GM23338 (cell line): ENCODE measurements at regions not wholly inside any gene's neighbourhood (a gene's known extent, or its start where the extent isn't known, plus 50 kb on each side); places are given as distances from the start of the nearest gene placed in this dataset.

Experiments used
- ATAC-seq: fragments of 200-7000 bp; cut with Tn5 transposase; 3 replicates; pipeline ENCODE4 v1.9.1; 2020
- DNase-seq: peaks from one replicate; pipeline ENCODE4 v3.0.0-alpha.2; 2015; ENCODE audit warnings: low spot score
- H2AFZ ChIP-seq: fragments of 200-600 bp; sonication (generic); 2 replicates; pipeline ENCODE4 v1.8.0; 2016; ENCODE audit warnings: antibody characterized with exemption, mild to moderate bottlenecking, moderate library complexity
- H3F3A ChIP-seq: fragments of 200-600 bp; sonication (generic); replicated peaks from 2 replicates; pipeline ENCODE4 v1.8.0; 2017; ENCODE audit warnings: antibody characterized with exemption, mixed run types, low read depth
- H3K27ac ChIP-seq: fragments of 200-600 bp; sonication (generic); 2 replicates; pipeline ENCODE4 v1.6.1; 2016; ENCODE audit warnings: low read depth
- H3K27me3 ChIP-seq: fragments of 200-600 bp; sonication (generic); 2 replicates; pipeline ENCODE4 v1.8.0; 2016; ENCODE audit warnings: mild to moderate bottlenecking, mixed run types, moderate library complexity; ENCODE audit not compliant: insufficient read depth
- H3K36me3 ChIP-seq: fragments of 200-600 bp; sonication (generic); 2 replicates; pipeline ENCODE4 v1.8.0; 2016; ENCODE audit warnings: mild to moderate bottlenecking; ENCODE audit not compliant: insufficient read depth
- H3K4me1 ChIP-seq: fragments of 200-600 bp; sonication (generic); 2 replicates; pipeline ENCODE4 v1.8.0; 2016; ENCODE audit warnings: mild to moderate bottlenecking, moderate library complexity; ENCODE audit not compliant: insufficient read depth
- H3K4me2 ChIP-seq: fragments of 200-600 bp; sonication (generic); 2 replicates; pipeline ENCODE4 v1.7.1; 2017; ENCODE audit warnings: mixed run types
- H3K4me3 ChIP-seq: fragments of 200-600 bp; sonication (generic); 2 replicates; pipeline ENCODE4 v1.6.1; 2016; ENCODE audit warnings: mixed run types
- H3K79me2 ChIP-seq: fragments of 200-600 bp; sonication (generic); replicated peaks from 2 replicates; pipeline ENCODE4 v1.8.0; 2017; ENCODE audit warnings: mild to moderate bottlenecking; ENCODE audit not compliant: insufficient read depth
- H3K9me2 ChIP-seq: fragments of 200-600 bp; sonication (generic); 2 replicates; pipeline ENCODE4 v1.8.0; 2017; ENCODE audit not compliant: insufficient read depth
- H4K20me1 ChIP-seq: fragments of 200-600 bp; sonication (generic); replicated peaks from 2 replicates; pipeline ENCODE4 v1.8.0; 2017; ENCODE audit warnings: mild to moderate bottlenecking; ENCODE audit not compliant: insufficient read depth
- H3K27ac Mint-ChIP-seq: 2 replicates; pipeline ENCODE4 v1.8.0; 2020; ENCODE audit warnings: inconsistent platforms, mild to moderate bottlenecking, moderate library complexity, mixed read lengths
- H3K27me3 Mint-ChIP-seq: 3 replicates; pipeline ENCODE4 v1.8.0; 2022; ENCODE audit warnings: low read depth, mild to moderate bottlenecking, moderate library complexity, mixed read lengths, inconsistent platforms; ENCODE audit not compliant: insufficient read depth, poor library complexity
- H3K36me3 Mint-ChIP-seq: 3 replicates; pipeline ENCODE4 v1.8.0; 2021; ENCODE audit warnings: low read depth, mild to moderate bottlenecking, inconsistent platforms, moderate library complexity, mixed read lengths
- H3K4me1 Mint-ChIP-seq: 3 replicates; pipeline ENCODE4 v1.8.0; 2020; ENCODE audit warnings: mild to moderate bottlenecking, inconsistent platforms, mixed read lengths
- H3K4me3 Mint-ChIP-seq: 3 replicates; pipeline ENCODE4 v1.8.0; 2021; ENCODE audit warnings: moderate library complexity, mild to moderate bottlenecking, inconsistent platforms, mixed read lengths
- H3K9me3 Mint-ChIP-seq: 3 replicates; pipeline ENCODE4 v1.8.0; 2020; ENCODE audit warnings: moderate library complexity, mild to moderate bottlenecking, inconsistent platforms, mixed read lengths
- CREB1 ChIP-seq: fragments of 250-450 bp; sonication (Bioruptor Pico); IDR thresholded peaks from 2 replicates; pipeline ENCODE4 v1.5.0; 2020; ENCODE audit warnings: low read depth, mild to moderate bottlenecking, moderate library complexity
- CTCF ChIP-seq, 2 experiments: fragments of 200-600 bp in 1 of 2; sonication (generic) in 1 of 2; conservative IDR thresholded peaks; 2 replicates each; pipeline versions ENCODE4 v1.5.1 to v1.6.1; 2016 to 2017; ENCODE audit warnings: antibody characterized with exemption in 2 of 2, low read depth in 2 of 2, mild to moderate bottlenecking in 2 of 2, moderate library complexity in 1 of 2
- ETS1 ChIP-seq: IDR thresholded peaks from 2 replicates; pipeline ENCODE4 v1.6.1; 2016; ENCODE audit warnings: antibody characterized with exemption
- EZH2 ChIP-seq: fragments of 200-600 bp; sonication (generic); IDR thresholded peaks from one replicate; pipeline ENCODE4 v1.8.0; 2017; ENCODE audit warnings: antibody characterized with exemption, mild to moderate bottlenecking, low read depth; ENCODE audit not compliant: unreplicated experiment
- JUNB ChIP-seq: IDR thresholded peaks from one replicate; pipeline ENCODE4 v1.6.1; 2016; ENCODE audit warnings: antibody characterized with exemption; ENCODE audit not compliant: unreplicated experiment
- NANOG ChIP-seq: IDR thresholded peaks from 2 replicates; pipeline ENCODE4 v1.6.1; 2016; ENCODE audit warnings: antibody characterized with exemption, borderline replicate concordance
- POLR2AphosphoS5 ChIP-seq: IDR thresholded peaks from 2 replicates; pipeline ENCODE4 v1.6.1; 2016; ENCODE audit warnings: antibody characterized with exemption, low read depth
- REST ChIP-seq: IDR thresholded peaks from one replicate; pipeline ENCODE4 v1.6.1; 2018; ENCODE audit warnings: antibody characterized with exemption; ENCODE audit not compliant: unreplicated experiment
- STAT1 ChIP-seq: IDR thresholded peaks from one replicate; pipeline ENCODE4 v1.6.1; 2016; ENCODE audit warnings: antibody characterized with exemption; ENCODE audit not compliant: unreplicated experiment
- ZNF114 ChIP-seq: fragments of 250-450 bp; sonication (Bioruptor Pico); IDR thresholded peaks from 2 replicates; pipeline ENCODE4 v1.5.0; 2020; ENCODE audit warnings: mild to moderate bottlenecking, moderate library complexity
- ZNF462 ChIP-seq: fragments of 250-450 bp; sonication (Bioruptor Pico); IDR thresholded peaks from 2 replicates; pipeline ENCODE4 v1.5.0; 2020; ENCODE audit warnings: mild to moderate bottlenecking, moderate library complexity

- no peak; a peak in 1 of 4 replicates for TF ChIP-seq CTCF (conservative IDR thresholded peaks at IDR 0.05; ENCODE audit: low read depth in 2 of 2)
Measured at GRCh38 chr7:91609525-91609924, 271.0 kb downstream of the MTERF1 start (continued).

- Mint-ChIP-seq H3K4me3 (no peak overlapping the region), H3K27ac (no peak overlapping the region), H3K36me3 (no peaks in the 10 kb centered on the region), H3K9me3 (no peaks in the 10 kb centered on the region; the same call in 2 of the 3 replicates), H3K27me3 (peaks cover 2% of the 10 kb centered on the region), H3K4me1 (no peaks in the 10 kb centered on the region; the same call in 2 of the 3 replicates)
- no peaks in the 10 kb centered on the region for H3K27me3 ChIP-seq
- no peaks in the 10 kb centered on the region for H3K4me1 ChIP-seq
- DNase-seq (no peak), ATAC-seq (no peak)
- no peak overlapping the region for H3K27ac ChIP-seq
- no peaks in the 10 kb centered on the region for H3K36me3 ChIP-seq
- no peaks in the 10 kb centered on the region for H3K79me2 ChIP-seq
- TF ChIP-seq JUNB = no peak
- no peak for TF ChIP-seq STAT1
- TF ChIP-seq POLR2AphosphoS5 = no peak
- TF ChIP-seq NANOG = no peak
- TF ChIP-seq ZNF114 (CRISPR knock-in tag) = no peak
- no peak for TF ChIP-seq ETS1
- TF ChIP-seq EZH2 = no peak
- TF ChIP-seq CREB1 (CRISPR knock-in tag) = no peak
- TF ChIP-seq ZNF462 = no peak
- TF ChIP-seq REST = no peak
- no peak overlapping the region for H2AFZ ChIP-seq
- no peak overlapping the region for H3K4me3 ChIP-seq
- H3F3A ChIP-seq = no peaks in the 10 kb centered on the region
- H4K20me1 ChIP-seq = no peaks in the 10 kb centered on the region
- H3K9me2 ChIP-seq = no peaks in the 10 kb centered on the region
- no peak overlapping the region for H3K4me2 ChIP-seq
Measured at GRCh38 chr7:91614431-91614830, 266.1 kb downstream of the MTERF1 start.
